ENCODE measurements at regions not wholly inside any gene's neighbourhood (a gene's known extent, or its start where the extent isn't known, plus 50 kb on each side); places are given as distances from the start of the nearest gene placed in this dataset.

- Histone ChIP-seq H3K4me3 (replicated peaks in 1 of 3) (no peak overlapping the region), H3K9me3 (no peaks in the 10 kb centered on the region), H3K4me1 (no peaks in the 10 kb centered on the region), H3K36me3 (no peaks in the 10 kb centered on the region), H3K27me3 (no peaks in the 10 kb centered on the region), H3K27ac (no peak overlapping the region)
- WGBS, 2 donors, result 80 to 94% methylated on average over 6 of the region's 6 CpGs
- TF ChIP-seq CTCF (IDR thresholded peaks at IDR 0.05) (no peak), POLR2A (IDR thresholded peaks at IDR 0.05) (no peak)
- intact Hi-C loops (cut with DNase I), result no loop called here
- no peak for DNase-seq
These were observed 112.2 kb upstream of the PREP start for GRCh38 chr6:105515054-105515453.

GRCh38 chr6:105514306-105514705 is 111.4 kb upstream of the PREP start:
- Histone ChIP-seq H3K4me1 (no peaks in the 10 kb centered on the region), H3K27me3 (no peaks in the 10 kb centered on the region), H3K4me3 (replicated peaks in 1 of 3) (no peak overlapping the region), H3K9me3 (no peaks in the 10 kb centered on the region), H3K36me3 (no peaks in the 10 kb centered on the region), H3K27ac (no peak overlapping the region)
- intact Hi-C loops (cut with DNase I), result no loop called here
- no peak for TF ChIP-seq POLR2A (IDR thresholded peaks at IDR 0.05)
- TF ChIP-seq CTCF (IDR thresholded peaks at IDR 0.05), result no peak
- WGBS, 2 donors, result 65 to 75% methylated on average over 5 of the region's 5 CpGs
- no peak for DNase-seq

GRCh38 chr6:105511639-105512038 is 108.8 kb upstream of the PREP start:
- 95 to 98% methylated on average over 2 of the region's 2 CpGs for WGBS, 2 donors
- no peaks in the 10 kb centered on the region for H3K4me1 ChIP-seq
- H3K27ac ChIP-seq, result no peak overlapping the region
- H3K27me3 ChIP-seq, result no peaks in the 10 kb centered on the region
- DNase-seq, result no peak
- H3K36me3 ChIP-seq, result no peaks in the 10 kb centered on the region
- intact Hi-C loops (cut with DNase I), result no loop called here
- H3K4me3 ChIP-seq (replicated peaks in 1 of 3), result no peak overlapping the region
- TF ChIP-seq CTCF (IDR thresholded peaks at IDR 0.05), result no peak
- no peak for TF ChIP-seq POLR2A (IDR thresholded peaks at IDR 0.05)
- no peaks in the 10 kb centered on the region for H3K9me3 ChIP-seq

- intact Hi-C loops (cut with DNase I), result no loop called here
- Histone ChIP-seq H3K9me3 (no peaks in the 10 kb centered on the region), H3K4me1 (no peaks in the 10 kb centered on the region), H3K27ac (no peak overlapping the region), H3K36me3 (no peaks in the 10 kb centered on the region), H3K27me3 (no peaks in the 10 kb centered on the region), H3K4me3 (replicated peaks in 1 of 3) (no peak overlapping the region)
- TF ChIP-seq POLR2A (IDR thresholded peaks at IDR 0.05), result no peak
- no peak for TF ChIP-seq CTCF (IDR thresholded peaks at IDR 0.05)
- DNase-seq, result no peak
These were observed 107.9 kb upstream of the PREP start for GRCh38 chr6:105510746-105511145.

GRCh38 chr6:105509506-105510331 is 106.8 kb upstream of the PREP start:
- intact Hi-C loops (cut with DNase I), result no loop called here
- no peaks in the 10 kb centered on the region for H3K4me1 ChIP-seq
- no peak overlapping the region for H3K4me3 ChIP-seq (replicated peaks in 1 of 3)
- H3K27me3 ChIP-seq, result no peaks in the 10 kb centered on the region
- WGBS, 2 donors, result 50 to 51% methylated on average over 9 of the region's 9 CpGs
- no peaks in the 10 kb centered on the region for H3K9me3 ChIP-seq
- no peak for DNase-seq
- TF ChIP-seq POLR2A (IDR thresholded peaks at IDR 0.05) (no peak), CTCF (IDR thresholded peaks at IDR 0.05) (no peak)
- no peaks in the 10 kb centered on the region for H3K36me3 ChIP-seq
- no peak overlapping the region for H3K27ac ChIP-seq

Measured in thyroid gland (tissue), 4 donors.